GM12873 (cell line): ENCODE measurements at regions not wholly inside any gene's neighbourhood (a gene's known extent, or its start where the extent isn't known, plus 50 kb on each side); places are given as distances from the start of the nearest gene placed in this dataset.

ENCODE experiments used
- TF ChIP-seq, protein P1 (sequence below): IDR thresholded peaks from 2 replicates; pipeline ENCODE4 v1.5.1; 2012; ENCODE audit warnings: low read depth, mild to moderate bottlenecking, moderate library complexity, low read length, control low read depth; ENCODE audit not compliant: insufficient read depth; ENCODE audit errors: missing control alignments

DNA sequence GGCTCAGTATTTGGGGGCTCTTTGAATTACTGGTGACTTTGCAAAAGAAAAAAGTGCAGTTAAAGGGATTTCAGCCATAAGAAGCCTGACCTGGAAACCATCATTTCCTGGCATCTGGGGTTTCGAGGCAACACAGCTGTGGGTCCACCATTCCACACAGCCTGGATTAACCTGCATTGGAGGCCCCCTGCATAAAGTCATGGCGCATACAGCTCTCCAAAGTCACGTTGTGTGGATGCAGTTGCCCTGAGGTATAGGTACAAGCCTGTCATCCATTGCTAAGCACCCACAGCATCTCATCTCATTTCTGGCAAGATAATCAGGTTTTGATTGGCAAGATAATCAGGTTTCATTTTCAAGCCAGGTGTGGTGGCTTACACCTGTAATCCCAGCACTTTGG, 54.5 kb upstream of the TAGAP start:
- TF ChIP-seq, protein P1, sequence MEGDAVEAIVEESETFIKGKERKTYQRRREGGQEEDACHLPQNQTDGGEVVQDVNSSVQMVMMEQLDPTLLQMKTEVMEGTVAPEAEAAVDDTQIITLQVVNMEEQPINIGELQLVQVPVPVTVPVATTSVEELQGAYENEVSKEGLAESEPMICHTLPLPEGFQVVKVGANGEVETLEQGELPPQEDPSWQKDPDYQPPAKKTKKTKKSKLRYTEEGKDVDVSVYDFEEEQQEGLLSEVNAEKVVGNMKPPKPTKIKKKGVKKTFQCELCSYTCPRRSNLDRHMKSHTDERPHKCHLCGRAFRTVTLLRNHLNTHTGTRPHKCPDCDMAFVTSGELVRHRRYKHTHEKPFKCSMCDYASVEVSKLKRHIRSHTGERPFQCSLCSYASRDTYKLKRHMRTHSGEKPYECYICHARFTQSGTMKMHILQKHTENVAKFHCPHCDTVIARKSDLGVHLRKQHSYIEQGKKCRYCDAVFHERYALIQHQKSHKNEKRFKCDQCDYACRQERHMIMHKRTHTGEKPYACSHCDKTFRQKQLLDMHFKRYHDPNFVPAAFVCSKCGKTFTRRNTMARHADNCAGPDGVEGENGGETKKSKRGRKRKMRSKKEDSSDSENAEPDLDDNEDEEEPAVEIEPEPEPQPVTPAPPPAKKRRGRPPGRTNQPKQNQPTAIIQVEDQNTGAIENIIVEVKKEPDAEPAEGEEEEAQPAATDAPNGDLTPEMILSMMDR: no peak

DNA sequence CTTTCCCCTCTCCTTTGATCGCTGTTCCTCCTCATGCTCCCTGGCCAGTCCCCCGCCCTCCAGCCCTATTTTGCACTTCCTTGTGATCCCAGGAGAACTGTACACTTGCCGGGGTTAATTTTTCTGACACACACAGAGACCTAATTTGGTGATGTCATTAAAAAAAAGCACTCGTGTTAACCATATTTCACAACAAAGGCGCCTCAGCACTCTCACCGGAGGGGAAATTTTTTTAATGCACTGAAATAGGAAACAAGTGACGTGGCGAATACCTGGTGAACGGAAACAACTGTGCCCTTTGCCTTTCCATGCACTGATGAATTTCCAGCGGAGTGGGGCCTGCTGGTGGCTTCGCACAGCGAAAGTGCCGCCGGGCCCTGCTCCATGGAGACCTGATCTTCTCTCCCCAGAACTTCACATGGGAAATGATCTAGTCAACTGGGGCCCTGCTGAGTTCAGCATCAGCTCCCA, 53.9 kb upstream of the TAGAP start:
- TF ChIP-seq, protein P1: no peak

DNA sequence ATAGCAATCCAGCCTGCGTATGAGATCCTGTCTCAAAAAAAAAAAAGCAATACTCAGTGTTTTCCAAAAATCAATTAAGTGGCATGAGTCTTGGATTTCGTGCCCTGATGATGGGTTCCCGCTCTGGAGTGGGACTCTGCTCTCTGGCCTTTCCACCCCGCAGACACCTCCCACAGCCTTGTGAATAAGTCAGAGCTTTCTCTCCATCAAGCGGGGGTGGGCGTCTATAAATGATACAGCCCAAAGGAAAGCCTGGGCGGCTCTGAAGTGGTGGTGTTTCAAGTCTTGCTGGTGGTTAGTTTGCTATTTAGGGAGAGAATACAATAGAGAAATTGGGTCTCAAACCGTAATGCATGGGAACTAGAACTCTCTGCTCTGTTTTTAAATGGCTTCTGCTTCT, 52.5 kb upstream of the TAGAP start:
- TF ChIP-seq, protein P1: no peak

DNA sequence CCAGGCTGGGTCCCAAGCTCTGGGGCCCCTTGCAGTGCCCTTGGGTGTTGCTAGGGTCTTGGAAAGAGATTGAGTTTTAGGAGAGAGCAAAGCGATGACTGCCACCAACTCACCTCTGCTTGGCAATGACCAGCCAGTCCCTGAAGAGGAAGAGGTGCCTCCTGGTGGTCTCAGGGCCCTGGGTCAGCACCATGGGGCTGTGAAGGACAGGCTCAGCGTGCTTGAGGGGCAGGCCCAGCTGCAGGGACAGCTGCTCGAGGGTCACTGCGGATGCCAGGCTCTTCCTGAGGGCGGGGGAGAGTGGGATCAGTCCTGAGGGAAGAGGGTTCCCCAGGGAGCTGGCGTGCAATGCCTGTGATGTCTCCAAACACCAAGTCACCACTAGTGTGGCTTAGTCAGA, 50.8 kb upstream of the TAGAP start:
- TF ChIP-seq, protein P1: no peak

DNA sequence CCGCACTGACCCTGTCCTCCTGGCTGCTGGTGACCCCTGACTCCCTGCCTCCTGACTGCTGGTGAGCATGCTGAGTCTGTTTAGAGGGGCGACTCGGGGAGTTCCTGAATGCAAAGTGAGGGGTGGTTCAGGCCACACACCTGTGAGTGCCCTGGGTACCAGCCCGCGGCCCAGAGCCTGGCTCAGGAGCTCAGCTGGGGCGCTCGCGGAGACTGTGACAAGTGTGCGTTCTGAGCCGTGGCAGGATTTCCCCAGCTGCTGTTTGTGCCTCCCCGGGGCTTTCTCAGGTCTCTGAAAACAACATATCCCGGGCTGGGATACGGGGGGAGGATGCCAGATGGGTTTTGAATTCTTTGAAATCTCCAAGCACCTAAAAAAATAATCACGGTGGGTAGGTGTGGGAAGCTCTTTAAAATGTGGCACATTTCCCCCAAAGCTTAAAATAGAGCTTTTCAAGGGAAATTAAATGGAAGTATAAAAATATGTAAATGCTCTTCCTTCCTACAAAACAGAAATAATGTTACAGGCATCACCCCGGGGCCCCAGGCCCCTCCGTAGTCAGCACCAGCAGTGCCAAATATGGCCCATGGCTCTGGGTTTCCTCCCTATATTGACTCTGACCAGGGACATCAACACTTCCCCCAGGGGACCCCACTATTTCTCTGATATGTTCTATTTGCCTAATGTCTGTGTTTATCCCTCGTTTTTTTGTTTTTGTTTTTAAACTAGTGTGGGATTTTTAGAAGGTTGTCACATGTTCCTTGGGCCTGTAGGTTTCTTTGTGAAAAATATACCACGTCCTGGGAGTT, 49.9 kb upstream of the TAGAP start:
- TF ChIP-seq, protein P1: no peak
